GM12878 (cell line): ENCODE measurements at regions not wholly inside any gene's neighbourhood (a gene's known extent, or its start where the extent isn't known, plus 50 kb on each side); places are given as distances from the start of the nearest gene placed in this dataset.

Experiments
- EZH2 ChIP-seq: IDR thresholded peaks from 2 replicates; pipeline ENCODE4 v1.6.1; 2012; ENCODE audit warnings: low read depth, mild to moderate bottlenecking, control low read depth, inconsistent platforms, low read length, borderline replicate concordance; ENCODE audit not compliant: control insufficient read depth
- NRF1 ChIP-seq: conservative IDR thresholded peaks from 2 replicates; pipeline ENCODE4 v1.6.1; 2011; ENCODE audit warnings: mild to moderate bottlenecking, low read depth, low read length, improper control_type of control experiment

GRCh38 chr12:82209533-82209932 lies 148.7 kb downstream of the CCDC59 start:
- TF ChIP-seq NRF1, result no peak
- no peak for TF ChIP-seq EZH2
